ENCODE measurements at regions not wholly inside any gene's neighbourhood (a gene's known extent, or its start where the extent isn't known, plus 50 kb on each side); places are given as distances from the start of the nearest gene placed in this dataset.
A peak's percentile ranks its signal among the peaks of the same experiment; 100 is the strongest.
"Not testable (repeated sequence)": the region's sequence is repeated elsewhere in the genome, so short reads cannot be mapped to it uniquely, and the experiment has no call there.

DNA sequence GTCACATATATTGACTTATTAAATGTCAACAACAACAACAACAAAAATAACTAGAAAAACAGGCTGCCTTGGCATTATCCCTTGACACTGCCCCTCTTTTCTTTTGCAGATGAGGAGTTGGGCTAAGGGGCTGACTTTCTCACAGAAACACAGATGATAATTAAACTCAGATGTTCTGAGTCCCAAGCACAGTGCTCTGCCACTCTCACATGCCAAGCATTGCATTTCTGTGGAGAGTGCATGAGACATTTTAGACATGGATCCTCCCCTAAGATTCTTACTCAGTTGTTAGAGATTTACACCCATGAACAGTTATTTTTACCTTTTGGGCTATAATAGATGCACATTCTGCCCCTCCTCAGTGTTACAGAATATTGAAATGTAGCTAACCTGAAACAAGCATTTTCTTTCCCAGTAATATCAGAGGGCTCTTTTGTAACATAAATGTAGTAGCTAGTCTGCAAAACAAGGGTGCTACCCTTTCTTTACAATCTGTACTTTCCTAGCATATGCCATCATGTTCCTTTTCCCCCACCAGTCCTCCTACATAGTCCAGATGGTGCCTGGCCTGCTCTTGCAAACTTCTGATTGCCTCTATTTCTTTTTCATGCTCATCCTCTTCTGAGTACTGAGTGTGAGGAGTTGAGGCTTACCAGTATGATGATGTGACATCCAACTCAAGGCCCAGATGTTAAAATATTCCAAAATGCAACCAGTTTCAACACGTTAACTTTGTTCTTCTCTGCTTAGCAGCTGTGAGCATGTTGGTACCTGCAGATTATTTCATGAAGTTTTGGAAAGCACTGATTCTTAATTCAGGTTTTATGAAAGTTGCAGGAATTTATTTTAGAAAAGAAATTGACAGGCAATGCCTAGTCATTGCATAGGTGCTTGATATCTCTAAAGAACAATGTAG lies 125.0 kb upstream of the ATP2B1 start:
- H3K9me3 Mint-ChIP-seq = no peaks in the 10 kb centered on the region
- H3K4me3 Mint-ChIP-seq = no peak overlapping the region
- peak overlapping the region in 1 of 3 donors; percentile 81 for H3K27ac Mint-ChIP-seq
- H3K36me3 Mint-ChIP-seq = peaks cover 2% of the 10 kb centered on the region
- peaks cover 1 to 9% (median 7%) of the 10 kb centered on the region in 3 donors for H3K4me1 Mint-ChIP-seq
- no peaks in the 10 kb centered on the region for H3K27me3 Mint-ChIP-seq

- H3K36me3 Mint-ChIP-seq = peaks cover 2% of the 10 kb centered on the region
- no peaks in the 10 kb centered on the region for H3K27me3 Mint-ChIP-seq
- H3K27ac Mint-ChIP-seq = no peak overlapping the region
- H3K9me3 Mint-ChIP-seq = no peaks in the 10 kb centered on the region
- H3K4me1 Mint-ChIP-seq = peaks cover 0 to 9% (median 7%) of the 10 kb centered on the region in 3 donors
- H3K4me3 Mint-ChIP-seq = no peak overlapping the region
Measured at GRCh38 chr12:89832336-89832735, 123.7 kb upstream of the ATP2B1 start.

- Mint-ChIP-seq H3K27ac (no peak overlapping the region), H3K4me1 (peaks cover 0 to 11% (median 7%) of the 10 kb centered on the region in 3 donors), H3K4me3 (no peak overlapping the region), H3K9me3 (no peaks in the 10 kb centered on the region), H3K27me3 (no peaks in the 10 kb centered on the region), H3K36me3 (peaks cover 2% of the 10 kb centered on the region)
Measured at GRCh38 chr12:89831310-89832095, 122.9 kb upstream of the ATP2B1 start.

- peaks cover 2% of the 10 kb centered on the region for H3K36me3 Mint-ChIP-seq
- H3K4me3 Mint-ChIP-seq = no peak overlapping the region
- peaks cover 10 to 24% (median 19%) of the 10 kb centered on the region in 3 donors for H3K4me1 Mint-ChIP-seq
- H3K27me3 Mint-ChIP-seq = no peaks in the 10 kb centered on the region
- H3K9me3 Mint-ChIP-seq = no peaks in the 10 kb centered on the region
- H3K27ac Mint-ChIP-seq = peak overlapping the region in 1 of 3 donors; percentile 28
Measured at GRCh38 chr12:89829434-89829975, 120.9 kb upstream of the ATP2B1 start.

DNA sequence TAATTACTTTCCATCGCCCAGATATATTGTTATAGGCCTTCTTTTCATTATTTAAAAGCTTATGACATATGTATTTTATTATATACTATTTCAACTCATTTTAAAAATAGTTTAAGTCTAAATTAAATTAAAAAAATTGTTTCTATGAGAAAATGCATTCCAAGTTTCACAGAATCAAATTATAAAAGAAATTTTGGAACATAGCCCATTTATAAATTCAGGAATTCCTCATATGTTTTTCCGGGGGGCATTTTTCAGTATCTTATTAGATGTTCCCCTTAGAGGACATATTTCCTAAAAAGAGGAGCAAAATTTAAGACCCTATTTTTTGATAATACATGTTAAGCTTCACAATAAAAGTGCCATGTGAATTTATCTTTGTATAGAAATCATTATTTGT lies 119.9 kb upstream of the ATP2B1 start:
- Mint-ChIP-seq H3K4me1 (peaks cover 10 to 24% (median 19%) of the 10 kb centered on the region in 3 donors), H3K4me3 (no peak overlapping the region), H3K36me3 (no peaks in the 10 kb centered on the region), H3K27ac (no peak overlapping the region), H3K9me3 (no peaks in the 10 kb centered on the region), H3K27me3 (no peaks in the 10 kb centered on the region)

DNA sequence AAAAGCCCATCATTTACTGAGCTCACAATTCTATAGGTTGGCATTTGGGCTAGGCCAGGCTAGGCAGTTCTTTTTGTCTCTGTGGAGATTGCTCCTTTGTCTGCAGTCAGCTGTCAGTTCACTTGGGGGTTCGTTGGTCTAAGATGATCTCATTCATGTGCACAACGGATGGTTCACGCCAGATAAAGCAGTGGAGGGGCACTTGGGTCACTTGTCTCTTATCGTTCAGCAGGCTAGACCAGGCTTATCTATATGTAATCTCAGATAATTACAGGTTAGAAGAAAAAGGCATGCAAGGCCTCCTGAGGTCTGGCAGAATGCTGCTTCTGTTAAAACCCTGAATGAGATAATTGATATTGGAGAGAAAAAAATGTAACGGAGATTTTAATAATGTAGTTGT lies 119.0 kb upstream of the ATP2B1 start:
- Mint-ChIP-seq H3K4me3 (no peak overlapping the region), H3K27me3 (no peaks in the 10 kb centered on the region), H3K9me3 (no peaks in the 10 kb centered on the region), H3K27ac (no peak overlapping the region), H3K4me1 (peaks cover 10 to 27% (median 20%) of the 10 kb centered on the region in 3 donors), H3K36me3 (no peaks in the 10 kb centered on the region)

GRCh38 chr12:89826468-89826867 lies 117.8 kb upstream of the ATP2B1 start:
- Mint-ChIP-seq H3K9me3 (no peaks in the 10 kb centered on the region), H3K27ac (peak overlapping the region in 1 of 3 donors; percentile 2), H3K36me3 (no peaks in the 10 kb centered on the region), H3K27me3 (no peaks in the 10 kb centered on the region), H3K4me3 (no peak overlapping the region), H3K4me1 (peaks cover 16 to 32% (median 26%) of the 10 kb centered on the region in 3 donors)

DNA sequence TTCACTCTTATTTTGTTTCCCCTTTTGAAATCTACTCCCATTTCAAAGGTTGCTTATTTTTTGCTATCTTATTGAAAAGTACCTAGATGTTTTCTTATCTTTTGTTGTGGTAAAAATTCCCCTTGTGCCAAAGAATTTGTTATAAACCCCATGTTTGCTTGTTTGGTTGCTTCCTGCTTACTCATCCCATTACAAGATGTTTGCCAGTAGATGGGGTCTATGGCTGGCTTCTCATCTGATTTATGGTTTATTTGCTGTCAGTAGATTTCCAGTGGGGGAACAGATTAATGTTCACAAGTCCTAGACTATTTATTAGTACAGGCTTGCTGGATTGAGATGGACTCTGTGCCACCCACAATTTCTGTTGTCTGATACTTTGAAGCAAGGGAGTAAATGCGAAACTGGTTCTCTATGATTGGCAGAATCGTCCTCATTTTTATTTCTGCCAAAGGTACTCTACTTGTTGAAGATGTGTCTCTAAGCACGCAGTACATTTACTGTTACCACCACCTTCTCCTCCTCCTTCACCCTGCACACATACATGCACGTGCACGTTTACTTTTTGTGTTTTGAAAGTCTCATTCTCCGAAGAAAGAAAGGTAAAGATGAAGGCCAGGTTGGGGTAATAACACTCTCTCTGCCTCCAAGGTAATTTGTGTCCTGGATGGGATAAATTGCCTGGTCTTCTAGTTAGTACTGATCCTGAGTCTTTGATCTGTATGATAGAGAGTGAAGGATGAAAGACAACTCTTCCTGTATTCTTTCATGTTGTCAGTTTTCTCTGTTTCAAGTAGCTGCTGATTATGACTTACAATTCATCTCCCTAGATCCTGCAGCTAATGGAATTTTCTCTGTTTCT lies 117.2 kb upstream of the ATP2B1 start:
- Mint-ChIP-seq H3K4me3 (peak overlapping the region in 1 of 4 donors; percentile 2), H3K27ac (peak overlapping the region in 2 of 3 donors; percentile 25 to 73), H3K27me3 (no peaks in the 10 kb centered on the region), H3K9me3 (no peaks in the 10 kb centered on the region), H3K4me1 (peaks cover 16 to 28% (median 27%) of the 10 kb centered on the region in 3 donors), H3K36me3 (no peaks in the 10 kb centered on the region)

- H3K36me3 Mint-ChIP-seq = no peaks in the 10 kb centered on the region
- no peaks in the 10 kb centered on the region for H3K27me3 Mint-ChIP-seq
- H3K4me3 Mint-ChIP-seq = no peak overlapping the region
- H3K27ac Mint-ChIP-seq = no peak overlapping the region
- H3K4me1 Mint-ChIP-seq = peaks cover 16 to 27% (median 26%) of the 10 kb centered on the region in 3 donors
- H3K9me3 Mint-ChIP-seq = no peaks in the 10 kb centered on the region
Measured at GRCh38 chr12:89824822-89825221, 116.2 kb upstream of the ATP2B1 start.

DNA sequence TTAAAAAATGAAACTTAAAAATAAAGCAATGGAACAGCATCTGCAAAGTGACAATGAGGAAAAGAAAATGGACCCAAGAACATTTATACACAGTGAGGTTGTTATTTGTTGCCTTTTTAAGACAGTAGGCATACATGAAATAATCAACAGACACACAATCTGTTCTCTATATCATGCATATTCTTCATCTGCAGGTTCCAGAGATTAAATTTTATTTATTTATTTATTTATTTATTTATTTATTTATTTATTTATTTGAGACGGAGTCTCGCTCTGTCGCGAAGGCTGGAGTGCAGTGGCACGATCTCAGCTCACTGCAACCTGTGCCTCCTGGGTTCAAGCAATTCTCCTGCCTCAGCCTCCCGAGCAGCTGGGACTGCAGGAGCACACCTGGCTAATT lies 114.4 kb upstream of the ATP2B1 start:
- not testable (repeated sequence) for H3K9me3 Mint-ChIP-seq, H3K36me3 Mint-ChIP-seq, H3K27me3 Mint-ChIP-seq, H3K27ac Mint-ChIP-seq
- peaks cover 16 to 27% (median 24%) of the 10 kb centered on the region in 3 donors for H3K4me1 Mint-ChIP-seq
- peak overlapping the region in 1 of 4 donors; percentile 6 for H3K4me3 Mint-ChIP-seq

- peaks cover 16 to 29% (median 24%) of the 10 kb centered on the region in 3 donors for H3K4me1 Mint-ChIP-seq
- H3K27me3 Mint-ChIP-seq = no peaks in the 10 kb centered on the region
- H3K4me3 Mint-ChIP-seq = peak overlapping the region in 3 of 4 donors; percentile 1 to 25 (median 1)
- H3K9me3 Mint-ChIP-seq = no peaks in the 10 kb centered on the region
- no peaks in the 10 kb centered on the region for H3K36me3 Mint-ChIP-seq
- H3K27ac Mint-ChIP-seq = peak overlapping the region in 2 of 3 donors; percentile 2 to 80
Measured at GRCh38 chr12:89821896-89822295, 113.3 kb upstream of the ATP2B1 start.

GRCh38 chr12:89817501-89818226 lies 109.0 kb upstream of the ATP2B1 start:
- Mint-ChIP-seq H3K4me3 (no peak overlapping the region), H3K36me3 (no peaks in the 10 kb centered on the region), H3K4me1 (peaks cover 6 to 16% (median 15%) of the 10 kb centered on the region in 3 donors), H3K27me3 (no peaks in the 10 kb centered on the region), H3K27ac (no peak overlapping the region), H3K9me3 (no peaks in the 10 kb centered on the region)

DNA sequence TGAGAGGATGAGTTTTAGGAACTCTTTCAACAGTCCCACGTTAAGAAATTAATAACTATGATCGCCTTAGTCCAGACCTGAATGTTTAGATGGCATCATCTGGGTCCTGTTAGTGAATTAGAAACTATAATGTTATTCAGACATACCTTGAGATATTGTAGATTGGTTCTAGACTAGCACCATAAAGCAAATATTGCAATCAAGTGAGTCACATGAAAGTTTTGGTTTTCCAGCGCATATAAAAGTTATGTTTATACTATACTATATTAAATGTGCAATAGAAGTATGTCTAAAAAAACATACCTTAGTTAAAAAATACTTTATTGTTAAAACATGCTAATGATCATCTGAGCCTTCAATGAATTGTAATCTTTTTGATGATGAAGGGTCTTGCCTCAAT lies 106.6 kb upstream of the ATP2B1 start:
- Mint-ChIP-seq H3K4me3 (no peak overlapping the region), H3K36me3 (no peaks in the 10 kb centered on the region), H3K4me1 (peaks cover 0 to 7% (median 5%) of the 10 kb centered on the region in 3 donors), H3K27ac (no peak overlapping the region), H3K27me3 (no peaks in the 10 kb centered on the region), H3K9me3 (no peaks in the 10 kb centered on the region)

GRCh38 chr12:89803412-89803811 lies 94.8 kb upstream of the ATP2B1 start:
- Mint-ChIP-seq H3K27me3 (no peaks in the 10 kb centered on the region), H3K4me1 (peaks cover 16 to 26% (median 19%) of the 10 kb centered on the region in 3 donors), H3K36me3 (peaks cover 1% of the 10 kb centered on the region), H3K27ac (no peak overlapping the region), H3K4me3 (no peak overlapping the region), H3K9me3 (no peaks in the 10 kb centered on the region)

Data from IgD-negative memory B cell (primary cell).